Body of pancreas (tissue), 4 donors: ENCODE measurements at regions not wholly inside any gene's neighbourhood (a gene's known extent, or its start where the extent isn't known, plus 50 kb on each side); places are given as distances from the start of the nearest gene placed in this dataset.

Experiments
- ATAC-seq: fragments of 150-250 bp; one replicate; pipeline ENCODE4 v1.9.1; 2016
- DNase-seq, 4 donors: peaks; one replicate each; pipeline ENCODE4 v3.0.0-alpha.2; 2019
- H3K27ac ChIP-seq, 4 donors: fragments of 200-600 bp; sonication (generic); 1 replicate in 3 of 4; 2 replicates in 1 of 4; pipeline versions ENCODE4 v1.5.1 to v1.6.1; 2016 to 2019; ENCODE audit warnings: mild to moderate bottlenecking in 1 of 4, mixed read lengths in 1 of 4, moderate library complexity in 1 of 4
- H3K27me3 ChIP-seq, 2 donors: fragments of 200-600 bp; sonication (generic); one replicate each; pipeline ENCODE4 v1.6.0; 2016; ENCODE audit warnings: mild to moderate bottlenecking in 1 of 2
- H3K36me3 ChIP-seq, 2 donors: fragments of 200-600 bp; sonication (generic); replicated peaks in 1 of 2; 2 replicates each; pipeline ENCODE4 v1.5.1; 2016; ENCODE audit warnings: low read depth in 2 of 2; ENCODE audit not compliant: insufficient read depth in 1 of 2
- H3K4me1 ChIP-seq: fragments of 200-600 bp; sonication (generic); one replicate; pipeline ENCODE4 v1.6.0; 2016
- H3K4me3 ChIP-seq, 2 donors: fragments of 200-600 bp; sonication (generic); 1 replicate in 1 of 2; 2 replicates in 1 of 2; pipeline ENCODE4 v1.5.1; 2016 to 2019
- H3K9me3 ChIP-seq, 3 donors: fragments of 200-600 bp; sonication (generic); 1 replicate in 2 of 3; 2 replicates in 1 of 3; pipeline ENCODE4 v1.5.1; 2016
- POLR2A ChIP-seq, 3 donors: fragments of 450-650 bp; IDR thresholded peaks; one replicate each; pipeline ENCODE4 v1.6.1; 2016; ENCODE audit warnings: antibody characterized with exemption in 3 of 3, mild to moderate bottlenecking in 2 of 3
- WGBS, 2 donors: methylation state at CpG; one replicate each; pipeline ENCODE4 v1.1.5; 2017; 5-methylcytosine and 5-hydroxymethylcytosine counted together
- intact Hi-C: fragments of 100-400 bp; cut with DNase I; formaldehyde crosslinking; loops from one replicate; pipeline ENCODE4 v1.15.1; 2023
- TF ChIP-seq, protein P1 (sequence below), 7 experiments: fragments of 450-650 bp in 4 of 7; fragments of 200-600 bp in 3 of 7; sonication (generic) in 3 of 7; IDR thresholded peaks; one replicate each; pipeline ENCODE4 v1.5.1; 2016 to 2019; ENCODE audit warnings: antibody characterized with exemption in 7 of 7

DNA sequence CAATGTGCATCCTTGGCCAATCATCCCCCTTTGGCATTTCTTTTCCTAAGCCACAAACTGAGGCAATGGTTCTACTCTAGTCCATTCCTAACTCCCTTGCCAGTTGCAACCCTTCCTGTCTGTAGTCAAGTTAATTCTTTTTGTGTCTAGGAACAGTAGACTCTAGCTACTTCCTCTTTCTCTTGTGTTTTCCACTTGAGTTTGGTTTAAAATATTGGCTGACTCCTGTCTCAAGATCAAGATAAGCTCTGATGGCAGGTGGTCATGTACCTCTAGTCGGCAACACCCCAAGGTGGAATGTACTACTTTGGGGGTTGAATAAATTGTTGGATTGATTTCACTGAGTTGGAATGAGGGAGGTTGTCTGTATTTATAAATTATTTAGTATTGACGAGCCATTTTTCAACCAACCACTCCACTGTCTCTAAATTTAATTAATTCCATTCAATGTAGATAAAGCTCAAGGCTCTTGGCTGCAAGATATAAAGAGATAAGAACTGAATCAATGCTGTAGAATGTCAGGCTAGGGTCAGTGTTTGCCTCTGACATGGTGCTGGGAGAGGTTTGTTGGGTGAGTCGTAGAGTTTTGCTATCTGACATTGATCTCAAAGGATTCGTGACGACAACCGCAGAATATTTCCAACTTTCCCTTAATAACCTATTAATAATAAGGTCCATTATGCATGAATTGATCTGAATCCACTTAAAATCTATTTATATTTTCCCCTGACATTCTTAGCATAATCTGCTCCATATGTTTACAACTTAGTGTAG is 188.7 kb upstream of the APCDD1 start:
- 49 to 65% methylated on average over 6 of the region's 6 CpGs for WGBS, 2 donors
- peak; percentile 81 for ATAC-seq
- Histone ChIP-seq H3K4me1 (peaks cover 41% of the 10 kb centered on the region), H3K27ac (peak overlapping the region in 3 of 4 donors; percentile 1 to 74 (median 71)), H3K9me3 (no peaks in the 10 kb centered on the region), H3K27me3 (no peaks in the 10 kb centered on the region), H3K36me3 (no peaks in the 10 kb centered on the region), H3K4me3 (no peak overlapping the region)
- peak in 2 of 4 donors; percentile 48 to 58 for DNase-seq
- TF ChIP-seq, protein P1, sequence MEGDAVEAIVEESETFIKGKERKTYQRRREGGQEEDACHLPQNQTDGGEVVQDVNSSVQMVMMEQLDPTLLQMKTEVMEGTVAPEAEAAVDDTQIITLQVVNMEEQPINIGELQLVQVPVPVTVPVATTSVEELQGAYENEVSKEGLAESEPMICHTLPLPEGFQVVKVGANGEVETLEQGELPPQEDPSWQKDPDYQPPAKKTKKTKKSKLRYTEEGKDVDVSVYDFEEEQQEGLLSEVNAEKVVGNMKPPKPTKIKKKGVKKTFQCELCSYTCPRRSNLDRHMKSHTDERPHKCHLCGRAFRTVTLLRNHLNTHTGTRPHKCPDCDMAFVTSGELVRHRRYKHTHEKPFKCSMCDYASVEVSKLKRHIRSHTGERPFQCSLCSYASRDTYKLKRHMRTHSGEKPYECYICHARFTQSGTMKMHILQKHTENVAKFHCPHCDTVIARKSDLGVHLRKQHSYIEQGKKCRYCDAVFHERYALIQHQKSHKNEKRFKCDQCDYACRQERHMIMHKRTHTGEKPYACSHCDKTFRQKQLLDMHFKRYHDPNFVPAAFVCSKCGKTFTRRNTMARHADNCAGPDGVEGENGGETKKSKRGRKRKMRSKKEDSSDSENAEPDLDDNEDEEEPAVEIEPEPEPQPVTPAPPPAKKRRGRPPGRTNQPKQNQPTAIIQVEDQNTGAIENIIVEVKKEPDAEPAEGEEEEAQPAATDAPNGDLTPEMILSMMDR (IDR thresholded peaks at IDR 0.05), result no peak
- TF ChIP-seq POLR2A (IDR thresholded peaks at IDR 0.05), result no peak
- intact Hi-C loops, result no loop called here

GRCh38 chr18:10266334-10266590 is 188.2 kb upstream of the APCDD1 start:
- no peak overlapping the region for H3K4me3 ChIP-seq
- intact Hi-C loops, result no loop called here
- H3K4me1 ChIP-seq, result peaks cover 41% of the 10 kb centered on the region
- 64 to 72% methylated on average over 4 of the region's 4 CpGs for WGBS, 2 donors
- DNase-seq (no peak), ATAC-seq (no peak)
- TF ChIP-seq, protein P1 (IDR thresholded peaks at IDR 0.05), result peak in 1 of 7 experiments; percentile 1
- no peak for TF ChIP-seq POLR2A (IDR thresholded peaks at IDR 0.05)
- H3K9me3 ChIP-seq, result no peaks in the 10 kb centered on the region
- peak overlapping the region in 2 of 4 donors; percentile 27 to 52 for H3K27ac ChIP-seq
- H3K27me3 ChIP-seq, result no peaks in the 10 kb centered on the region
- no peaks in the 10 kb centered on the region for H3K36me3 ChIP-seq

DNA sequence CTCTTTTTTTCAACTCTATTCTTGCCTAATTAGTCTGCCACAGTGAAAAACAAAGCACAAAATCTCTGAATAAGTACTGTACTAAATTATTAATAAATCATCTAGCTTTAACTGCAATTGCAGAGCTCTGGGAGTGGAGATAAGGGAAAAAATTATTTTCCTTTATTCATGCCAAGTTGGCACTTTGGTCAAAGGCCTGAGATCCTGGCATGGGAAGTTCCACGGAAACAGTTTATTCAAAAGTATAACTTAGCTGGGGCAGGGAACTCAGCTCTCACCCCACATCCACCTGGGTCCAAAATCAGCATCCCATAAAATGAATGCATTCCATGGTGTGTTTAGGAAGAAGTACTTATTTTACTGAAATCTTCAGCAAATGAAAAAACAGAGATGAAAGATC is 185.2 kb upstream of the APCDD1 start:
- peaks cover 40% of the 10 kb centered on the region for H3K4me1 ChIP-seq
- H3K36me3 ChIP-seq, result no peaks in the 10 kb centered on the region
- H3K27ac ChIP-seq, result peak overlapping the region; percentile 42 to 77 (median 56)
- H3K4me3 ChIP-seq, result no peak overlapping the region
- ATAC-seq, result peak; percentile 33
- H3K27me3 ChIP-seq, result no peaks in the 10 kb centered on the region
- intact Hi-C loops, result no loop called here
- no peak for DNase-seq
- TF ChIP-seq, protein P1 (IDR thresholded peaks at IDR 0.05), result no peak
- no peaks in the 10 kb centered on the region for H3K9me3 ChIP-seq
- WGBS, 2 donors, result 13% methylated on average over 1 of the region's 1 CpG

DNA sequence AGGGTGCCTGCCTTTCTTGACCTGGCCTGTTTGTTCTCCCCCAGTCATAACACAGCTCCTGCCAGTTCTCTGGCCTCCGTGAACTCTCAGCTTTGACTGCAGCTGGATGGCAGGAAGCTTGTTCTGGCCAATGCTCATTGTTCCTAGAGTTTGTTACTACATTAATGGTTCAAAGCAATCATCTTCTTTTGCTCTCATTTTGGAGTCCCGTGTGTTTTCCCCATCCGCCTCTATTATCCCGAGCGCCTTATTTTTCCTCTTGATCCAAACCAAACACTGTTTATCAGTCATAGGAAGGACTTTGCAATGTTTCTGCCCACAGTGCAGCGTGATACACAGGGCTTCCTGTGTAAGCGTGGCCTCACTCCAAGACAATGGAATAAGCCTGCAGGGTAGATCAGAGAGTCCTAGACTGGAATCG is 184.3 kb upstream of the APCDD1 start:
- peaks cover 38% of the 10 kb centered on the region for H3K4me1 ChIP-seq
- DNase-seq, result peak; percentile 38 to 63 (median 54)
- intact Hi-C loops, result no loop called here
- no peaks in the 10 kb centered on the region for H3K27me3 ChIP-seq
- TF ChIP-seq, protein P1 (IDR thresholded peaks at IDR 0.05), result no peak
- TF ChIP-seq POLR2A (IDR thresholded peaks at IDR 0.05), result no peak
- H3K4me3 ChIP-seq, result no peak overlapping the region
- H3K9me3 ChIP-seq, result no peaks in the 10 kb centered on the region
- H3K27ac ChIP-seq, result peak overlapping the region in 3 of 4 donors; percentile 42 to 77 (median 71)
- H3K36me3 ChIP-seq, result no peaks in the 10 kb centered on the region
- ATAC-seq, result no peak
- 18 to 22% methylated on average over 8 of the region's 8 CpGs for WGBS, 2 donors

GRCh38 chr18:10271481-10271880 is 183.0 kb upstream of the APCDD1 start:
- Histone ChIP-seq H3K4me1 (peaks cover 34% of the 10 kb centered on the region), H3K36me3 (no peaks in the 10 kb centered on the region), H3K4me3 (no peak overlapping the region), H3K9me3 (no peaks in the 10 kb centered on the region), H3K27ac (no peak overlapping the region), H3K27me3 (no peaks in the 10 kb centered on the region)
- intact Hi-C loops, result no loop called here
- ATAC-seq (no peak), DNase-seq (no peak)
- WGBS, 2 donors, result 89 to 100% methylated on average over 4 of the region's 4 CpGs
- no peak for TF ChIP-seq POLR2A (IDR thresholded peaks at IDR 0.05)
- TF ChIP-seq, protein P1 (IDR thresholded peaks at IDR 0.05), result no peak
